Fibroblast of lung (primary cell): ENCODE measurements at regions not wholly inside any gene's neighbourhood (a gene's known extent, or its start where the extent isn't known, plus 50 kb on each side); places are given as distances from the start of the nearest gene placed in this dataset.

Experiments used
- DNase-seq, 2 donors: peaks; one replicate each; pipeline versions ENCODE4 v3.0.0 to v3.0.0-alpha.2; 2010; ENCODE audit warnings: low read depth in 2 of 2
- H2AFZ ChIP-seq: 2 replicates; pipeline ENCODE4 v1.5.1; 2012; ENCODE audit warnings: low read length, control low read depth, inconsistent platforms
- H3K27ac ChIP-seq: 2 replicates; pipeline ENCODE4 v1.5.1; 2011; ENCODE audit warnings: low read length, control low read depth; ENCODE audit not compliant: insufficient read depth
- H3K27me3 ChIP-seq: 2 replicates; pipeline ENCODE4 v1.5.1; 2011; ENCODE audit warnings: mild to moderate bottlenecking, low read length; ENCODE audit not compliant: control insufficient read depth, insufficient read depth
- H3K36me3 ChIP-seq: 2 replicates; pipeline ENCODE4 v1.5.1; 2011; ENCODE audit warnings: low read length; ENCODE audit not compliant: control insufficient read depth, insufficient read depth
- H3K4me1 ChIP-seq: 2 replicates; pipeline ENCODE4 v1.5.1; 2011; ENCODE audit warnings: low read length; ENCODE audit not compliant: control insufficient read depth, insufficient read depth; ENCODE audit errors: extremely low read depth
- H3K4me2 ChIP-seq: 2 replicates; pipeline ENCODE4 v1.5.1; 2011; ENCODE audit warnings: low read length, control low read depth; ENCODE audit not compliant: insufficient read depth; ENCODE audit errors: extremely low read depth
- H3K4me3 ChIP-seq, 4 experiments: fragments of 200-600 bp in 1 of 4; sonication (generic) in 1 of 4; replicated peaks in 1 of 4; 2 replicates each; pipeline ENCODE4 v1.5.1; 2011 to 2016; ENCODE audit warnings: low read length in 4 of 4, low read depth in 3 of 4, mild to moderate bottlenecking in 3 of 4, control low read depth in 2 of 4, inconsistent platforms in 1 of 4, mixed read lengths in 1 of 4; ENCODE audit not compliant: insufficient read depth in 1 of 4; ENCODE audit errors: control extremely low read depth in 1 of 4
- H3K79me2 ChIP-seq: 2 replicates; pipeline ENCODE4 v1.5.1; 2012; ENCODE audit warnings: mild to moderate bottlenecking, low read length, inconsistent platforms; ENCODE audit not compliant: control insufficient read depth, insufficient read depth
- H3K9ac ChIP-seq: 2 replicates; pipeline ENCODE4 v1.5.1; 2011; ENCODE audit warnings: mild to moderate bottlenecking, low read length, control low read depth; ENCODE audit not compliant: insufficient read depth
- H3K9me3 ChIP-seq: 2 replicates; pipeline ENCODE4 v1.5.1; 2012; ENCODE audit warnings: low read depth, low read length; ENCODE audit not compliant: control insufficient read depth, insufficient read depth
- H4K20me1 ChIP-seq: 2 replicates; pipeline ENCODE4 v1.5.1; 2011; ENCODE audit warnings: low read length; ENCODE audit not compliant: control insufficient read depth, insufficient read depth; ENCODE audit errors: extremely low read depth
- EZH2 ChIP-seq: IDR thresholded peaks from 2 replicates; pipeline ENCODE4 v1.5.1; 2012; ENCODE audit warnings: low read length, control low read depth, mild to moderate bottlenecking; ENCODE audit errors: missing control alignments
- TF ChIP-seq, protein P1 (sequence below), 2 donors: IDR thresholded peaks in 1 of 2; conservative IDR thresholded peaks in 1 of 2; 1 replicate in 1 of 2; 2 replicates in 1 of 2; pipeline ENCODE4 v1.5.1; 2011 to 2012; ENCODE audit warnings: low read length in 2 of 2, control low read depth in 1 of 2, inconsistent platforms in 1 of 2, low read depth in 1 of 2, mild to moderate bottlenecking in 1 of 2

DNA sequence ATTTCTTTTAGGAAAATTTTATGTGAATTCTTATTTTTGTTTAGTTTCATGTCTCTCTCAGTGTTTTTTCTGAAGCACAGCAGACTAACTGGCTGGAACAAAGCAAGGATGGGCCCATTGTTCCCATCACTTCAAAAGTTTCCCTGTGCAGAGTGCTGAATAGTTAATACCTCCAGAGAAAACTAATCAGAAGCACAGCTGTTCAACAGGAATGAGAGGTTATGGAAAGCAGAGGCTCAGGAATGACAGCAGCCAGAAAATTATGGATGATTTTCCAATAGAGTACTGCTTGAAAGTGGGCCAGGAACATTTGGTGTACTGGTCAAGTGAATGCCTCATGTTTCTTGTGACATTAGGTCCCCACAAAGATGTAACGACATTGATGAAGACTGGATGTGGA, 173.0 kb upstream of the TARS1 start:
- Histone ChIP-seq H3K27me3 (no peaks in the 10 kb centered on the region), H3K4me1 (no peaks in the 10 kb centered on the region), H3K9ac (no peak overlapping the region), H3K4me2 (no peak overlapping the region), H3K27ac (no peak overlapping the region), H3K79me2 (no peaks in the 10 kb centered on the region), H4K20me1 (no peaks in the 10 kb centered on the region), H3K9me3 (no peaks in the 10 kb centered on the region), H2AFZ (no peak overlapping the region), H3K4me3 (no peak overlapping the region), H3K36me3 (no peaks in the 10 kb centered on the region)
- TF ChIP-seq, protein P1, sequence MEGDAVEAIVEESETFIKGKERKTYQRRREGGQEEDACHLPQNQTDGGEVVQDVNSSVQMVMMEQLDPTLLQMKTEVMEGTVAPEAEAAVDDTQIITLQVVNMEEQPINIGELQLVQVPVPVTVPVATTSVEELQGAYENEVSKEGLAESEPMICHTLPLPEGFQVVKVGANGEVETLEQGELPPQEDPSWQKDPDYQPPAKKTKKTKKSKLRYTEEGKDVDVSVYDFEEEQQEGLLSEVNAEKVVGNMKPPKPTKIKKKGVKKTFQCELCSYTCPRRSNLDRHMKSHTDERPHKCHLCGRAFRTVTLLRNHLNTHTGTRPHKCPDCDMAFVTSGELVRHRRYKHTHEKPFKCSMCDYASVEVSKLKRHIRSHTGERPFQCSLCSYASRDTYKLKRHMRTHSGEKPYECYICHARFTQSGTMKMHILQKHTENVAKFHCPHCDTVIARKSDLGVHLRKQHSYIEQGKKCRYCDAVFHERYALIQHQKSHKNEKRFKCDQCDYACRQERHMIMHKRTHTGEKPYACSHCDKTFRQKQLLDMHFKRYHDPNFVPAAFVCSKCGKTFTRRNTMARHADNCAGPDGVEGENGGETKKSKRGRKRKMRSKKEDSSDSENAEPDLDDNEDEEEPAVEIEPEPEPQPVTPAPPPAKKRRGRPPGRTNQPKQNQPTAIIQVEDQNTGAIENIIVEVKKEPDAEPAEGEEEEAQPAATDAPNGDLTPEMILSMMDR (conservative IDR thresholded peaks at IDR 0.05 in 1 of 2, IDR thresholded peaks at IDR 0.05 in 1 of 2; ENCODE audit: low read depth in 1 of 2, low read length in 2 of 2) = no peak
- no peak for DNase-seq

- DNase-seq = no peak
Measured at GRCh38 chr5:33268374-33268773, 172.4 kb upstream of the TARS1 start.

DNA sequence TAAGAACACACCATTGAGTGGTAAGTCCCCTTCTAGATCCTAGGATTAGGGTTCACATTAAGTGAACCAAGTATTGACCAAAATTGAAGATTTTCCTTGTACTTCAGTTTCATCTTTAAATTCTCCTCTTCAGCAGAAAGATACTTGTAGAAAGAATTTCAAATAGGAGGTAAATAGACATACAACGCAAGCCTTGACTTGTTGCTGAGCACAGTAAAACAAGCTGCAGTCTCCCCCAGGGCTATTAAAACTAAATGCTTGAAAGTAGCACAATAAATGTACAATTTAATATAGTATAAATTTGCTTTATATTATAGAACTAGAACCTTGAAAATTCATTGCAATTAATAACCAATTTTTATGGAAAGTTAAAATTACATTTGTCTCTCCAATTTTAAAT, 170.1 kb upstream of the TARS1 start:
- Histone ChIP-seq H3K27ac (no peak overlapping the region), H4K20me1 (no peaks in the 10 kb centered on the region), H3K27me3 (no peaks in the 10 kb centered on the region), H3K4me2 (no peak overlapping the region), H3K4me1 (peaks cover 4% of the 10 kb centered on the region), H3K79me2 (no peaks in the 10 kb centered on the region), H3K36me3 (no peaks in the 10 kb centered on the region), H2AFZ (no peak overlapping the region), H3K9ac (no peak overlapping the region), H3K4me3 (no peak overlapping the region), H3K9me3 (no peaks in the 10 kb centered on the region)
- TF ChIP-seq EZH2 = no peak
- TF ChIP-seq, protein P1 (conservative IDR thresholded peaks at IDR 0.05 in 1 of 2, IDR thresholded peaks at IDR 0.05 in 1 of 2; ENCODE audit: low read depth in 1 of 2, low read length in 2 of 2) = no peak
- DNase-seq = no peak

More at GRCh38 chr5:33268374-33268773, 172.4 kb upstream of the TARS1 start:
- no peak overlapping the region for H3K4me3 ChIP-seq
- no peaks in the 10 kb centered on the region for H3K79me2 ChIP-seq
- H3K4me1 ChIP-seq = no peaks in the 10 kb centered on the region
- no peaks in the 10 kb centered on the region for H3K9me3 ChIP-seq
- H4K20me1 ChIP-seq = no peaks in the 10 kb centered on the region
- H3K9ac ChIP-seq = no peak overlapping the region
- H3K27ac ChIP-seq = no peak overlapping the region
- TF ChIP-seq, protein P1 (conservative IDR thresholded peaks at IDR 0.05 in 1 of 2, IDR thresholded peaks at IDR 0.05 in 1 of 2; ENCODE audit: low read depth in 1 of 2, low read length in 2 of 2) = no peak
- no peak for TF ChIP-seq EZH2
- H3K27me3 ChIP-seq = no peaks in the 10 kb centered on the region
- no peaks in the 10 kb centered on the region for H3K36me3 ChIP-seq
- no peak overlapping the region for H2AFZ ChIP-seq
- no peak overlapping the region for H3K4me2 ChIP-seq
